GM19025 (cell line): ENCODE measurements at regions not wholly inside any gene's neighbourhood (a gene's known extent, or its start where the extent isn't known, plus 50 kb on each side); places are given as distances from the start of the nearest gene placed in this dataset.

Experiments used
- ATAC-seq: cut with Tn5 transposase; IDR thresholded peaks from one replicate; pipeline ENCODE4 v1.9.1; 2021; ENCODE audit warnings: mild to moderate bottlenecking, low read depth, moderate library complexity; ENCODE audit not compliant: unreplicated experiment

GRCh38 chr5:89998519-89999305 is 410.8 kb downstream of the CETN3 start:
- no peak for ATAC-seq

- no peak for ATAC-seq
Measured at GRCh38 chr5:89996890-89997289, 412.7 kb downstream of the CETN3 start.

GRCh38 chr5:89996335-89996734 is 413.2 kb downstream of the CETN3 start:
- no peak for ATAC-seq

- ATAC-seq = no peak
Measured at GRCh38 chr5:89994266-89994665, 415.3 kb downstream of the CETN3 start.

- no peak for ATAC-seq
Measured at GRCh38 chr5:89992201-89992600, 417.4 kb downstream of the CETN3 start.

- no peak for ATAC-seq
Measured at GRCh38 chr5:89991592-89991991, 418.0 kb downstream of the CETN3 start.

- no peak for ATAC-seq
Measured at GRCh38 chr5:89989776-89990175, 419.8 kb downstream of the CETN3 start.

GRCh38 chr5:89988998-89989655 is 420.4 kb downstream of the CETN3 start:
- ATAC-seq = no peak

GRCh38 chr5:89988129-89988810 is 421.3 kb downstream of the CETN3 start:
- no peak for ATAC-seq

GRCh38 chr5:89983216-89983615 is 426.3 kb downstream of the CETN3 start:
- ATAC-seq = no peak

- no peak for ATAC-seq
Measured at GRCh38 chr5:89981878-89982773, 427.4 kb downstream of the CETN3 start.

GRCh38 chr5:89981021-89981420 is 428.5 kb downstream of the CETN3 start:
- ATAC-seq = no peak

- ATAC-seq = no peak
Measured at GRCh38 chr5:89973516-89973915, 436.0 kb downstream of the CETN3 start.

- ATAC-seq = no peak
Measured at GRCh38 chr5:89972901-89973300, 436.7 kb downstream of the CETN3 start.

GRCh38 chr5:89968958-89969381 is 440.6 kb downstream of the CETN3 start:
- no peak for ATAC-seq

- ATAC-seq = no peak
Measured at GRCh38 chr5:89967771-89968444, 441.6 kb downstream of the CETN3 start.

GRCh38 chr5:89956838-89957237 is 452.7 kb downstream of the CETN3 start:
- ATAC-seq = no peak

GRCh38 chr5:89954916-89955315 is 454.6 kb downstream of the CETN3 start:
- ATAC-seq = no peak

- no peak for ATAC-seq
Measured at GRCh38 chr5:89951876-89952275, 457.7 kb downstream of the CETN3 start.

GRCh38 chr5:89950234-89950633 is 459.3 kb downstream of the CETN3 start:
- ATAC-seq = no peak
